Liver (tissue), 3 donors: ENCODE measurements at regions not wholly inside any gene's neighbourhood (a gene's known extent, or its start where the extent isn't known, plus 50 kb on each side); places are given as distances from the start of the nearest gene placed in this dataset.

Source experiments
- EGR1 ChIP-seq, 2 donors: IDR thresholded peaks; 2 replicates each; pipeline ENCODE4 v1.6.1; 2016 to 2018; ENCODE audit warnings: antibody characterized with exemption in 2 of 2, low read depth in 2 of 2
- GABPA ChIP-seq, 2 donors: IDR thresholded peaks in 1 of 2; conservative IDR thresholded peaks in 1 of 2; 2 replicates each; pipeline ENCODE4 v1.6.1; 2016; ENCODE audit warnings: antibody characterized with exemption in 2 of 2, mild to moderate bottlenecking in 1 of 2, moderate library complexity in 1 of 2
- MAX ChIP-seq: IDR thresholded peaks from 2 replicates; pipeline ENCODE4 v1.6.1; 2016; ENCODE audit warnings: antibody characterized with exemption
- NR2F2 ChIP-seq: IDR thresholded peaks from 2 replicates; pipeline ENCODE4 v1.6.1; 2016; ENCODE audit warnings: antibody characterized with exemption
- RAD21 ChIP-seq, 2 donors: IDR thresholded peaks; 2 replicates each; pipeline ENCODE4 v1.6.1; 2016; ENCODE audit warnings: antibody characterized with exemption in 2 of 2, mild to moderate bottlenecking in 2 of 2
- SP1 ChIP-seq: IDR thresholded peaks from 2 replicates; pipeline ENCODE4 v1.6.1; 2018; ENCODE audit warnings: antibody characterized with exemption, mild to moderate bottlenecking
- TAF1 ChIP-seq: conservative IDR thresholded peaks from 2 replicates; pipeline ENCODE4 v1.6.1; 2016; ENCODE audit warnings: antibody characterized with exemption, mild to moderate bottlenecking
- YY1 ChIP-seq: IDR thresholded peaks from 2 replicates; pipeline ENCODE4 v1.6.1; 2016; ENCODE audit warnings: antibody characterized with exemption, mild to moderate bottlenecking
- TF ChIP-seq, protein P1 (sequence below): fragments of 150-350 bp; IDR thresholded peaks from 2 replicates; pipeline ENCODE4 v1.5.1; 2017; ENCODE audit warnings: improper control_type of control experiment, low read depth, low read length; ENCODE audit not compliant: missing input control
- TF ChIP-seq, protein P2 (sequence below): IDR thresholded peaks from 2 replicates; pipeline ENCODE4 v1.6.1; 2016; ENCODE audit warnings: antibody characterized with exemption
- TF ChIP-seq, protein P3 (sequence below): IDR thresholded peaks from 2 replicates; pipeline ENCODE4 v1.6.1; 2016; ENCODE audit warnings: antibody characterized with exemption, mild to moderate bottlenecking
- TF ChIP-seq, protein P4 (sequence below): IDR thresholded peaks from 2 replicates; pipeline ENCODE4 v1.6.1; 2016; ENCODE audit warnings: antibody characterized with exemption
- donor health status: healthy.
- donor health status: healthy.

GRCh38 chr12:77644915-77645605, 185.6 kb upstream of the NAV3 start:
- TF ChIP-seq TAF1 (no peak), EGR1 (IDR thresholded peaks at IDR 0.05; ENCODE audit: low read depth in 2 of 2) (no peak), RAD21 (IDR thresholded peaks at IDR 0.05) (no peak), YY1 (no peak), NR2F2 (no peak), GABPA (IDR thresholded peaks at IDR 0.05 in 1 of 2, conservative IDR thresholded peaks at IDR 0.05 in 1 of 2) (no peak), MAX (no peak), SP1 (no peak)
- TF ChIP-seq, protein P1, sequence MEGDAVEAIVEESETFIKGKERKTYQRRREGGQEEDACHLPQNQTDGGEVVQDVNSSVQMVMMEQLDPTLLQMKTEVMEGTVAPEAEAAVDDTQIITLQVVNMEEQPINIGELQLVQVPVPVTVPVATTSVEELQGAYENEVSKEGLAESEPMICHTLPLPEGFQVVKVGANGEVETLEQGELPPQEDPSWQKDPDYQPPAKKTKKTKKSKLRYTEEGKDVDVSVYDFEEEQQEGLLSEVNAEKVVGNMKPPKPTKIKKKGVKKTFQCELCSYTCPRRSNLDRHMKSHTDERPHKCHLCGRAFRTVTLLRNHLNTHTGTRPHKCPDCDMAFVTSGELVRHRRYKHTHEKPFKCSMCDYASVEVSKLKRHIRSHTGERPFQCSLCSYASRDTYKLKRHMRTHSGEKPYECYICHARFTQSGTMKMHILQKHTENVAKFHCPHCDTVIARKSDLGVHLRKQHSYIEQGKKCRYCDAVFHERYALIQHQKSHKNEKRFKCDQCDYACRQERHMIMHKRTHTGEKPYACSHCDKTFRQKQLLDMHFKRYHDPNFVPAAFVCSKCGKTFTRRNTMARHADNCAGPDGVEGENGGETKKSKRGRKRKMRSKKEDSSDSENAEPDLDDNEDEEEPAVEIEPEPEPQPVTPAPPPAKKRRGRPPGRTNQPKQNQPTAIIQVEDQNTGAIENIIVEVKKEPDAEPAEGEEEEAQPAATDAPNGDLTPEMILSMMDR, result no peak
- TF ChIP-seq, protein P2, sequence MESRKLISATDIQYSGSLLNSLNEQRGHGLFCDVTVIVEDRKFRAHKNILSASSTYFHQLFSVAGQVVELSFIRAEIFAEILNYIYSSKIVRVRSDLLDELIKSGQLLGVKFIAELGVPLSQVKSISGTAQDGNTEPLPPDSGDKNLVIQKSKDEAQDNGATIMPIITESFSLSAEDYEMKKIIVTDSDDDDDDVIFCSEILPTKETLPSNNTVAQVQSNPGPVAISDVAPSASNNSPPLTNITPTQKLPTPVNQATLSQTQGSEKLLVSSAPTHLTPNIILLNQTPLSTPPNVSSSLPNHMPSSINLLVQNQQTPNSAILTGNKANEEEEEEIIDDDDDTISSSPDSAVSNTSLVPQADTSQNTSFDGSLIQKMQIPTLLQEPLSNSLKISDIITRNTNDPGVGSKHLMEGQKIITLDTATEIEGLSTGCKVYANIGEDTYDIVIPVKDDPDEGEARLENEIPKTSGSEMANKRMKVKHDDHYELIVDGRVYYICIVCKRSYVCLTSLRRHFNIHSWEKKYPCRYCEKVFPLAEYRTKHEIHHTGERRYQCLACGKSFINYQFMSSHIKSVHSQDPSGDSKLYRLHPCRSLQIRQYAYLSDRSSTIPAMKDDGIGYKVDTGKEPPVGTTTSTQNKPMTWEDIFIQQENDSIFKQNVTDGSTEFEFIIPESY, result no peak
- TF ChIP-seq, protein P3, sequence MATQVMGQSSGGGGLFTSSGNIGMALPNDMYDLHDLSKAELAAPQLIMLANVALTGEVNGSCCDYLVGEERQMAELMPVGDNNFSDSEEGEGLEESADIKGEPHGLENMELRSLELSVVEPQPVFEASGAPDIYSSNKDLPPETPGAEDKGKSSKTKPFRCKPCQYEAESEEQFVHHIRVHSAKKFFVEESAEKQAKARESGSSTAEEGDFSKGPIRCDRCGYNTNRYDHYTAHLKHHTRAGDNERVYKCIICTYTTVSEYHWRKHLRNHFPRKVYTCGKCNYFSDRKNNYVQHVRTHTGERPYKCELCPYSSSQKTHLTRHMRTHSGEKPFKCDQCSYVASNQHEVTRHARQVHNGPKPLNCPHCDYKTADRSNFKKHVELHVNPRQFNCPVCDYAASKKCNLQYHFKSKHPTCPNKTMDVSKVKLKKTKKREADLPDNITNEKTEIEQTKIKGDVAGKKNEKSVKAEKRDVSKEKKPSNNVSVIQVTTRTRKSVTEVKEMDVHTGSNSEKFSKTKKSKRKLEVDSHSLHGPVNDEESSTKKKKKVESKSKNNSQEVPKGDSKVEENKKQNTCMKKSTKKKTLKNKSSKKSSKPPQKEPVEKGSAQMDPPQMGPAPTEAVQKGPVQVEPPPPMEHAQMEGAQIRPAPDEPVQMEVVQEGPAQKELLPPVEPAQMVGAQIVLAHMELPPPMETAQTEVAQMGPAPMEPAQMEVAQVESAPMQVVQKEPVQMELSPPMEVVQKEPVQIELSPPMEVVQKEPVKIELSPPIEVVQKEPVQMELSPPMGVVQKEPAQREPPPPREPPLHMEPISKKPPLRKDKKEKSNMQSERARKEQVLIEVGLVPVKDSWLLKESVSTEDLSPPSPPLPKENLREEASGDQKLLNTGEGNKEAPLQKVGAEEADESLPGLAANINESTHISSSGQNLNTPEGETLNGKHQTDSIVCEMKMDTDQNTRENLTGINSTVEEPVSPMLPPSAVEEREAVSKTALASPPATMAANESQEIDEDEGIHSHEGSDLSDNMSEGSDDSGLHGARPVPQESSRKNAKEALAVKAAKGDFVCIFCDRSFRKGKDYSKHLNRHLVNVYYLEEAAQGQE, result no peak
- TF ChIP-seq, protein P4, sequence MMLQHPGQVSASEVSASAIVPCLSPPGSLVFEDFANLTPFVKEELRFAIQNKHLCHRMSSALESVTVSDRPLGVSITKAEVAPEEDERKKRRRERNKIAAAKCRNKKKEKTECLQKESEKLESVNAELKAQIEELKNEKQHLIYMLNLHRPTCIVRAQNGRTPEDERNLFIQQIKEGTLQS, result no peak
